ENCODE measurements at regions not wholly inside any gene's neighbourhood (a gene's known extent, or its start where the extent isn't known, plus 50 kb on each side); places are given as distances from the start of the nearest gene placed in this dataset.
"Not testable (repeated sequence)": the region's sequence is repeated elsewhere in the genome, so short reads cannot be mapped to it uniquely, and the experiment has no call there.

DNA sequence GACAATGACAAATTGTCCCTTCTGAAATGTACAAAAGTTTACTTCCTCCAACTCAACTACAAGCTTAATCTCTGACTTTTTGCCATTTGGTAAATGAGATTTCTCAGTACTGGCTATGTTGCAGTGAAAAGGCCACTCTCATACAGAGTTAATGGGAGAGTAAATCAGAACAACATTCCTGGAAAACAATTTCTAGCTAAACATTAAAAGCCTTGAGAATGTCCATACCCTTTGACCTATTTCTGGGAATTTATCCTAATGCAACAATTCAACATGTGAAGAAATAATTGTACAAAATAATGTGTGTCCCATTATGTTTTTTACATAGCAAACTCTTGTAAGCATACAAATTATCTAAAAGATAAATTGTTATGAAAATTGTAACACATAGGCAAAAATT is 56.3 kb upstream of the SPEF2 start:
- no peak for DNase-seq

DNA sequence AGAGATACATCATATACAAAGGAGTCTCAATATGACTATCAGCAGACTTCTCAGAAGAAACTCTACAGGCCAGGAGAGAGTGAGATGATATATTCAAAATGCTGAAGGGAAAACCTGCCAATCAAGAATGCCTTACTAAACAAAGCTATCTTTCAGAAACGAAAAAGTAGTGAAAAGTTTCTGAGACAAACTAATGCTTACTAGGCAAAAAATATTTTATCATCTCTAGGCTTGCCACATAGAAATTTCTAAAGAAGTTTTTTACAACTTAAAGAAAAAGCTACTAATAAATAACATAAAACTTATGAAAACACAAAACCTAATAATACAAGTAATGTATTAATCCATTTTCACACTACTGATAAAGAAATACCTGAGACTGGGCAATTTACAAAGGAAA is 59.9 kb upstream of the SPEF2 start:
- no peak for DNase-seq

DNA sequence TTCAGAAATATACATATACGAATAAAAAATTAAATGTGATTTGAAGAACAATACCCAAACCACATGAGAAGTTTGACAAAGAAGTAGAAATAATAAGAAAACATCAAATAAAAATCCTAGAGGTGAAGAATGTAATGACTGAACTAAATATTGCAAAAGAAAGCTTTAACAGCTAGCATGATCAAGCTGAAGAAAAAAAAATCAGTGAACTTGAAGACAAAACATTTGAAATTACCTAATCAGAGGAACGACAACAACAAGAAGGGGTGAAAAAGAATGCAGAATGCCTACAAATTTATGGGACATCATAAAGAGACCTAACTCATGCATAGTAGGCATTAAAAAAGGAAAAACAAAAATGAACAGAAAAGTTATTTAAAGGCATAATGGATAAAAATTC is 60.5 kb upstream of the SPEF2 start:
- DNase-seq: no peak

DNA sequence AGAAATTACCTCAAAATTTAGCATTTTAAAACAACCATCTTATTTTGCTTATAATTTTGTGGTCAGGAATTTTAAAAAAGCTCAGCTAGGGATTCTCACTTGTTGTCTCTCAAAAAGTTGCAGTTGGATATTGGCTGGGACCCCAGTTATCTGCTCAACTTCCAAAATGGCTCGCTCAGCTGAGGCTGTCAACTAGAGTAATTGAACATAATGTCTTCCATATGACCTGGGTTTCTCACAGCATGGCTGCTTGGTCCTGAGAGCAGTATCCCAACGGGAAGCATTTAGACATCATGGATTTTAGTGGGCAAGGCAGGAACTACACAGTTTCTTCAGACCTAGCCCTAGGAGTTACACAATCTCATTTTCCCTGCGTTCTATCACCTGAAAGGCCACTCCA is 63.6 kb upstream of the SPEF2 start:
- no peak for DNase-seq

DNA sequence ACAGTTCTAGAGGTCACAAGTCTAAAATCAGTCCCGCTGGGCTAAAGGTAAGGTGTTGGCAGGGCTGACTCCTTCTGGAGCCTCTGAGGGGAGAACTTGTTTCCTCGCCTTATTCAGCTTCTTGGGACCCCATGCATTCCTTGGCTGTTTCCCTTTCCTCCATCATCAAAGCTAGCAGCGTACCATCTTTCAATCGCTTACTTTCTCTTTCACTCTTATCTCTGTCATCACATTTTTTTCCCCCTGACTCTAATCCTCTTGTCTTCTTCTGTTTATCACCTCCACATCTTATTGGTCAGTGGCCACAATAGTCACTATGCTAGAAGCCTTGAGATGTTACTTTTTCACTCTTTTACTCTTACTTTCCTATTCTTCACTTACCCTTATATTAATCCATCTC is 72.5 kb upstream of the SPEF2 start:
- DNase-seq: no peak

DNA sequence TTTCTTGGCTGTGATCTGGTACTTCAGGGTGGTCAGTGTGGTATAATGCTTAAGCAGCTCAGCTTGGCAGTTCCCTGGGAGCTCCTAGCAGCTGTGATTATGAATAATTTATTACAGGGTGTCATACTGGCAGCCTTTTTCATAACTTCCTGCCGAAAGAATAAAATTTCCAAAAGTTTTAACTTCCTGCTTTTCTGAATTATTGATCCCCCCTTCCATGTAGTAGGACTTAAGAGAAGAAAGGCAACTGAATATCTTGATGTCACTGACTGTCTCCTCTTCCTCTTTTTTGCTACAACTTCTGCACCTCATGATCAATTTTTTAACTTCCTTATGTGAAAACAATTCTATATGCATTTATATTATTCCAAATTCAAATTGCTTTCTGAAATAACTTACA is 74.3 kb upstream of the SPEF2 start:
- no peak for DNase-seq

DNA sequence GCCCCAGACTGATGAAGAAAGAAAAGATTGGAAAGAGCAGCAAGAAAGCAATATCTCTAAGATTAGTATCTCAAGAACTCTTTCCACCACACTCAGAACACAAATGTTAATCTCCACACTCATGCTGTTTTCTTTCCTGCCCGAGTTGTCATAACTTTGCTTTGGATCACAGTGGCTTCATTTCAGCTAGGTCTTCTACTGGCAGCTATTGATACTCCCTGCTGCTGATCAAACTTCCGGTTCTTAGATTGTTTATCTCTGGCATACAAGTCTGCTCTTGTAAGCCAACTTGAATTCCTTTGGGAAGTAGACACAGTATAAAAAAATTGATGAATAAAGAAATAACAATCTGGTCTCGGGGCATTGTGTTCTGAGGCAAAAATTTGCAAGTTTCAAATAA is 77.7 kb upstream of the SPEF2 start:
- no peak for DNase-seq

DNA sequence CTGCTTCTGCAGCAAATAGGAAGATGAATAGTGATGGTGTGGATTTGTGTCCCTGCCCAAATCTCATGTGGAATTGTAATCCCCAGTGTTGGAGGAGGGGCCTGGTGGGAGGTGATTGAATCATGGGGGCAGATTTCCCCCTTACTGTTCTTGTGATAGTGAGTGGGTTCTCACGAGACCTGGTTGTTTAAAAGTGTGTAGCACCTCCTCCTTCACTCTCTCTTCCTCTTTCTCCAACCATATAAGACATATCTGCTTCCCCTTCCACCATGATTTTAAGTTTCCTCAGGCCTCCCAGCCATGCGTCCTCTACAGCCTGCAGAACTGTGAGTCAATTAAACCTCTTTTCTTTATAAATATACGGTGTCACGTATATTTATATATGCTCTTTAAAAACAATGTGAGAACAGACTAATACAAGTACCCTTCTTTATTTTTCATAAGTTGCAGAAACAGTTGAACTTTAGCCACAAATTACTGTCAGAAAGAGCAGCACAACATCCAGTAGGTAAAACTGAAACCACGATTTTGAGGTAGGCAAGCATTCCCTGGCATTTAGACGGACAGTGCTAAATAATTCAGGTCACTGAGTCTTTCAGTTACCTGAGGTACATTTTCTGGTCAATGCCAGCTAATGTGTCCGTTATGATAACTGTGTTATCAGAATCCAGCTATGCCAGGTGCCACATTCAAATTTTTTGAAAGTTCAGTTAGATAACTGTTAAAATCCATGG is 79.3 kb upstream of the SPEF2 start:
- DNase-seq: no peak

DNA sequence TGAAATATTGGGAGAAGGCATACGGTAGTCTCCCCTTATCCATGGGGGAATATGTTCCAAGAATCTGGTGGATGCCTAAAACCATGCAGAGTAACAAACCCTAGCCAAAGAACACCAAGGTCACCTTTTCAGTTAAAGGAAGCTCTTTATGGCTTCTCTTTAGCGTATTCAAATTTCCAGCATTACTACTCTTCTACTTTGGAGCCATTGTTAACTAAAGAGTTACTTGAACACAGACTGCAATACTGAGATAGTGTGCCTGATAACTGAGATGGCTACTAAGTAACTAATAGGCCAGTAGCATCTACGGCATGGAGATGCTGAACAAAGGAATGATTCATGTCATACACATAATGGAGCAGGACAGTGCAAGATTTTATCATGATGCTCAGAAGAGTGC is 84.5 kb upstream of the SPEF2 start:
- DNase-seq: no peak

DNA sequence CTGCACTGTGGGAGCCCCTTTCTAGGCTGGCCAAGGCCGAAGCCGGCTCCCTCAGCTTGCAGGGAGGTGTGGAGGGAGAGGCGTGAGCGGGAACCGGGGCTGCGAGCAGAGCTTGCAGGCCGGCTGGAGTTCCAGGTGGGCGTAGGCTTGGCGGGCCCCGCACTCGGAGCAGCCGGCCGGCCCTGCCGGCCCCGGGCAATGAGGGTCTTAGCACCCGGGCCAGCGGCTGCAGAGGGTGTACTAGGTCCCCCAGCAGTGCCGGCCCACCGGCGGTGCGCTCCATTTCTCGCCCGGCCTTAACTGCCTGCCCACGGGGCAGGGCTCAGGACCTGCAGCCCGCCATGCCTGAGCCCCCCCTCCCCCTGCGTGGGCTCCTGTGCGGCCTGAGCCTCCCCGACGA is 86.1 kb upstream of the SPEF2 start:
- DNase-seq: not testable (repeated sequence)

DNA sequence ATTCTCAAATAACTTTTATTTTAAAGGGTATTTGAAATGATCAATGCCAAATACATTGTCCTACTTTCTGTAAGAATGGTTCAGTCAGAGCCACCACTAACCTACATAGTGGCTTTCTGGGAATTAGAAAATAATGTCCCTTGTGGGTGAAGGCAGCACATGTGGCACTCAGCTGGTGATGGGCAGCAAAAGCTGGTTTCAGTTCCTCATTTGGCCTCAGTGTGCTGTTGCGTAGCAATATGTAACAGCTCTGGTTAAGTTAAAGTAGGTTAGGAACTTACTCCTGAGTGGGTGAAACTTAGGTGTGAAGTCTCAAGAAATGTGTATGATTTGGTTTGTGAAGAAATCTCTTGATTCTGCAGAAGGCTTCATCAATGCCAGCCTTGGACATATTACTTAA is 99.6 kb upstream of the SPEF2 start:
- DNase-seq: no peak

DNA sequence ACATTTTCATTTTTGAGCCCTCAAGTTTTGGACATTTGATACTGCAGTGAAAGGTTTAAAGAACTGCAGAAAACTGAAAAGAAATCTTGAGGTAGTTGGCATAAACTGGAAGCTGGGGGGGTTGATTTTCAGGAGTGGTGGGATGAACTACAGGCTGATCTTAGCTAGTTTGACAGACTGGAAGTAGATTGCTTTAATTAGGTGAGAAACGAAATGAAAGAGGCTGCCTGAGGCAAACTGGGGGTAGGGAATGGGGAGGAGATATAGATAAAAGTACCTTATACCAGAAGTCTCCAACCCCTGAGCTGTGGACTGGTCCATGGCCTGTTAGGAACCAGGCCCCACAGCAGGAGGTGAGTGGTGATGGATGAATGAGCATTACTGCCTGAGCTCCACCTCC is 101.4 kb upstream of the SPEF2 start:
- DNase-seq: no peak

DNA sequence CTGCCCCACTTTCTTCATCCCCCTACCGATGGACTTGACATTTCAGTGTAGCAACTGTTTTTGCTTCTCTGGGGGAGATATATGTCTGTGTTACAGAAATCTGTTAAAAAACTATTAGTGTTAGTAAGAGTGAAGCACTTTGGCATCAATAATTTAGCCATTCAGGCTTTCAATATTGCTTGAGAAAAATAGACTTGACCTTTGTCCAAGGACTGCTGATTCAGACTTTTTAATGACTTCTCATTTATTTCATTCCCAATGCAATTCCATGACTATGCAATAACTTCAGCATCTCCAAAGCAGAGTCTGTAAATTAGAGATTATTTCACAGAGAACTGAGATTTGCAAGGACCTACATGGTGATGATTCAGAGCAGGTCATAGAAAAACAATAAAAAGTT is 104.1 kb upstream of the SPEF2 start:
- no peak for DNase-seq

DNA sequence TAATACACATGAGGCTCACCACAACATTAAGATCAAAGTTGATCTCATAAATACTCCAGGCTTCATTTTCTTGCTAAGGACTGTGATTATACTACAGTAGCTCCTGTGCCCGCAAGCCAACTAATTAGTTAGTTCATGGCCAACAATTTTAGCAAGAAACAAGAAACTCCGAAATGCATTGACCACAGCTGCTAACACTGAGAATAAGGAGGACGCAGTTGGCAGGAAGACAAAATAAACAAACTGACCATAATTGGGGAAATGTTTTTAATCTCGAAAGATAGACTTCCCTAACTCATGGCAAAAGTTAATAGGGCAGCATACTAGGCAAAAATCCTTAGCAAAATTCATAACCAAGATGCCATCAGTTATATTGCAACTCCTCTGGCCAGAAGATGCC is 115.5 kb upstream of the SPEF2 start:
- no peak for DNase-seq

DNA sequence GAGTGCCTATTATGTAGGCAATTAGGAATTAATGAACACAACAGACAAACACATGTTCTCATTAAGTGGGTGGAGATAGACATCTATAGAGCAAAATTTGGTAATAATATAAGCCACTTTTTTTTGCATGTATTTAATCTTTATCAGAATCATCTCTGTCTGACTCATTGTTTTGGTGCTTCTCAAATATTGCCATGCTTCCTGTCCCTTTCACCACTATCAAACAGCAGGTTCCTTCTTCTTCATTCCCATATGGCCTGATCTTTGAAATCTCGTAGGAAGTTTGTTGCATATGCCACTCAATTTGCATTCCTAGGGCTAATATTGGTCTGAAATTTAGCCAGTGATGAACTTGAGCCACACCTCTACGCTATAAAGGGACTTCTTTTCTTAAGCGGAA is 128.9 kb upstream of the SPEF2 start:
- no peak for DNase-seq

DNA sequence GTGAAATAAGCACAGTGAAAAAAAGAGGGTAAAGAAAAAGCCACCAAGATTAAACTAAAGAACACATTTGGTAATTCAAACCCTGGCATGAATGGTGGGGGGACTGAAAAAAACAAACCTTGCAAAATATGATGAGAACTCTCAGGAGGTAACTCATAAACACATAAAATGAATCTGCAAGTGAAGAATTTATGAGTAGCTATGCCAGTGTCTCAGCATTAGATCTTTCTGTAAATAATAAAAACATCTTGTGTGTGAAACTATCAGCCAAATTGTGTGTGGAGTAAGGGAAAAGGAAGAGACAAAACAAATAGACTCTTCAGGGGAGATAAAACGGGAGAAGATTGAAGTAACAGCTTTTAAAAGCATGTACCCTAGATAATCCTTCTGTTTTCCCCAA is 129.6 kb upstream of the SPEF2 start:
- DNase-seq: no peak

DNA sequence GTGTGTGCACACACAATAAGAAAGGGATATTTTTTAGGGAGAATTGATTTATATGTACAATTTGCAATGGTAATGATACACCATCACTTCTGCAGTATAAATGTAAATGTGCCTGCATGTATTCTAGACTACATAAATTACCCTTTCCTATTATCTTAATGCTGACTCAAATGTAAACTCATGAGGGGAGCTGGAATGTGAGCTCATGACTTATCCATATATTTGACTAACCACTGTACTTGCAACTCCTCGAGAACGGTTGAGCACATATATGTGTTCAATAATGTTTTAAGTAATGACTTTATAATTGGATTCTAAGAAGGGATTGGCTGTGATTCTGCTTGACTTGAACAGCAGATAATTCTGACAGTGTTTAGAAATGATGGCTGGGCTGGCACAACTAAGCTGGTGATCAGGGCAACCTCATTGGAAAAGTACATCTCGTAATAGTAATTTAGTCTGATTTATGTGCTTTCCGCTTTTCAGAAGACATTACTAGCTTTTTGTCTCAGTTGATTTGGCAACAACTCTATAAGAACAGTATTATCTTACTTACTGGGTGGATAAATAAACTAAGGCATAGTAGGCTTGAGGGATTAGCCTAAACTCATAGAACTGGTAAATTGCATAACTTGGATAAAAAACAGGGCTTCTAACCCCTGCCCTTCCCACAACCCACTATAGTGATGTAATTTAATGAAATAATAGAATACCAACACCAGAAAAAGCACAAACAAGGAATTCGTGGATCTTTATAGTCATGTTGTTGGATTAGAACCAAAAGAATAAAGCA is 130.2 kb upstream of the SPEF2 start:
- DNase-seq: no peak

DNA sequence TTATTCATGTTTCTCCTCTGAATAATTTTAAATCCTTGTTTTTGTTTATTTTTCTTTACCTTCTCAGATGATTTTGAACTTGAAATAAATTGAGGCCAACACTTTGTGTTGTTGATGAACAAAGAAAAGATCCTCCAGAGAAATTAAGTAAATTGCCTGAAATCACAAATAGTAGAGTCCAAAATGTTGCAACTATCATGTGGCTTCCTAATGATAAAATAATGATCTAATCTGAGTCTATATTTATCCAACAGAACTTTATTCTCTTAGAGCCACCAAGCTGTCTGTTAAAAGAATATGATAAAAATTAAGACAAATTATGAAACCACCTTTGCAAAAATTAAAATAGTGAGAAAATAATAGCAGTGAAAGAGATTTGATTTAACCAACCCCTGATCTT is 132.2 kb upstream of the SPEF2 start:
- DNase-seq: no peak

DNA sequence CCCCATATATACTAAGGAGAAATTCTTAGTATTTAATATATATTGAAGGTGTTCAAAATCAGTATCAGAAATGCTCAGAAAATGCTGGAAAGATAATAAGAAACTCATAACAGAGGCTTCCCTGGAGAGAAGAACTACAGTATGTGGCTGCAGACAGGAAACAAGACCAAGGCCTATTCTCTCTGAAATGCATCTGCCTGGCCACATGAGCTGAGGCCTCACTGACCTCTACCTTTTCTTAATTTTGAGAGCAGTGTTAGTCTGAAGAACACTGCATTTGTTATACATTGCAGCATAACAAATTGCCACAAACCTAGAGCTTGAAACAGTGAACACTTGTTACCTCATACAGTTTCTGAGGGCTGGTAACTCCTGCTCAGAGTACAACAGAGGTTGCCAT is 133.4 kb upstream of the SPEF2 start:
- no peak for DNase-seq

DNA sequence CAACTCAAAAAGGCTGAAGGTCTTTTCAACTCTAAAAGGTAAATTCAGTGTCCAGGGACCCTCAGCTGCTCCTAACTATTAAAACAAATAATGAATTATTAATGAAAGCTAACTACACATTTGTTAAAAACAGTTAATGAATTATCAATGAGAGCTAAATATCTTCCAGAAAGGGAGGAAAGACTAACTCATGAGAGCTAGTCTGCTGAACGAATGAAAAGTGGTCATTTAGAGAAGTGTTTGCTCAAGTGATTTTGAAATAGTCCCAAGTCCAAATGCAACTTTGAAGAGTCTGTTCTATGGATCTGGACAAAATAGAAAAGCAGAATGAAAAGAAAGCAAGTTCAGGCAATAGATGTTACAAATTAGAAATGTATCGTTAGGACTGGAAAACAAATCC is 133.9 kb upstream of the SPEF2 start:
- no peak for DNase-seq

DNA sequence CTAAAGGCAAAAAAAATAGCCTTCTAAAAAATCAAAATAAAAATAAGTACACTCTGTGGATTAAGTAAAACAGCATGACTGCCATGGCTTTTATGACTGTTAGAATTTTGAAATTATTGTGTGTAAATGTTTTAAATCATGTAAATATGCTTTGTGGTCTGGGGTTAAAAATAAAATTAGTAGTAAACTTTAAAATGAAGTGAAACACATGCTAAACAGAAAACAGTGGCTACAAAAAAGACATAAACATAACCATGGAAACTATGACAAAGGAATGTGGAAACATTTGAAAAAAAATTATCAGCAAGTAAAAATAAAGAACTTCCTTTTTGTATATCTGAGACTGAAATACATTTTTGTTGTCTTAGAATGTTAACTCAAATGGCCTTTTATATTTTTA is 134.5 kb upstream of the SPEF2 start:
- no peak for DNase-seq

DNA sequence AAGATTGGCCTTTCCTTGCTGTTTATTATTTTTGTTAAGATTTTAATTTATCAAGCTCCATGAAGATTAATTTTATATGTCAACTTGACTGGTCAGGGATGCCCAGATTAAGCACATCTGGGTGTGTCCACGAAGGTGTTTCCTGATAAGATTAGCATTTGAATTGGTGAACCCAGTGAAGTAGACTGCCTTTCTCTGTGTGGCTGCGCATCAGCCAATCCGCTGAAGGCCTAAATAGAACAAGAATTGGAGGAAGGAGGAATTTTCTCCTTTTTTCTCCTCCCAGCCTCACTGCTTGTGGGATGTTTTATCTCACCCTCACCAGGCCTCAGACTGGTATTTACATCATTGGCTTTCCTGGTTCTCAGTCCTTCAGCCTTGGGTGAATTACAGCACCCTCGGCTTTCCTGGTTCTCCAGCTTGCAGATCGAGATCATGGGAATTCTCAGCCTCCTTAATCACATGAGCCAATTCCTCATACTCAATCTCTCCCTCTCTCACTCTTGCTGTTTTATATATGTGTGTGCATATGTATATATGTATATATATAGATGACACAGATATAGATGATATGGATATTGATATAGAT is 135.4 kb upstream of the SPEF2 start:
- DNase-seq: no peak

DNA sequence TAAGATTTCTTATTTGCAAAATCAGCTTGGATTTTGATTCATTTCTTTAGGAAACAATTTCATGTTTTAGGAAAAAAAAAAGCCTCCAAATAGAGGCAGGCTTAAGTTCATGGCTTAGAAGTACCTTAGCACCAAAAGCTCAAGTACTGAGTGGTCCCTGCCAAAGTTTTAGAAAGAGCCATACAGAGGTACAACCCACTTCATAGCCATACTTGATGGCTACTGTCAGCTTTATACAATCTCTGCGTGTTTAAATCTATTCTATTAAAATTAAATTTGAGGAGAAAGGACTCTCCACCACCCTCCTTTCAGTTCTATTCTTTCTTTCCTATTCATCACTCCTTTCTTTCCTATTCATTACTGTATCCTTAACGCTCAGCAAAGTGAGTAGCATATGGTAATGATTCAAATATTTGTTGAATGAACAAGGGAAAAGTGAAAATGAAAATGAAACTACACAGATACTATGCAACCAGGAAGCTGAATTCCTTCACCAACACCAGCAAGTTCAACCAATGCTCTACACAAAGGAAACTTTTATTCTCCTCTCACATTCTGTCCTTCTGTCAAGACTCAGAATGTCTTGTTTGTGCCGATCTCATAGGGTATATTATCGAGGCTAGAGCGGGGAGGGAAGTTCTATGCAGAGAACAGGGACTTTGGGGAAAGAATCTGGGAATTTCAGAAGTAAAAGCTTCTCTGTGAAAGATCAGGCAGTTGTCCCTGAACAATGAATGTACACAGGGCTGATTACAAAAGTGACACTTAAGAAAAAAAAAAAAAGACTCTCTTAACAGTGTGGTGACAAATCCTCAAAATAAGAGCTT is 138.6 kb upstream of the SPEF2 start:
- peak; percentile 66 for DNase-seq

All from fibroblast of skin of scalp (primary cell).